Hepatocyte (in vitro differentiated cells): ENCODE measurements at regions not wholly inside any gene's neighbourhood (a gene's known extent, or its start where the extent isn't known, plus 50 kb on each side); places are given as distances from the start of the nearest gene placed in this dataset.

Source experiments
- CTCF ChIP-seq: fragments of 200-600 bp; sonication (generic); IDR thresholded peaks from 2 replicates; pipeline ENCODE4 v1.5.1; 2016; ENCODE audit warnings: antibody characterized with exemption, mild to moderate bottlenecking; ENCODE audit not compliant: poor library complexity
- EZH2phosphoT487 ChIP-seq: fragments of 200-600 bp; sonication (generic); IDR thresholded peaks from one replicate; pipeline ENCODE4 v1.6.1; 2018; ENCODE audit warnings: antibody characterized with exemption, mild to moderate bottlenecking, low read depth, moderate library complexity; ENCODE audit not compliant: unreplicated experiment, severe bottlenecking

- no peak for TF ChIP-seq CTCF
- TF ChIP-seq EZH2phosphoT487: no peak
Measured at GRCh38 chr7:130912862-130913638, 179.0 kb upstream of the KLF14 start.
